ENCODE measurements at regions not wholly inside any gene's neighbourhood (a gene's known extent, or its start where the extent isn't known, plus 50 kb on each side); places are given as distances from the start of the nearest gene placed in this dataset.

GRCh38 chr18:47758000-47758399, 172.5 kb downstream of the SMAD2 start:
- no peak for DNase-seq (ENCODE audit: low read depth)

GRCh38 chr18:47756364-47757016, 174.0 kb downstream of the SMAD2 start:
- peak; percentile 45 for DNase-seq (ENCODE audit: low read depth)

- DNase-seq (ENCODE audit: low read depth), result no peak
Measured at GRCh38 chr18:47755102-47755456, 175.4 kb downstream of the SMAD2 start.

- peak; percentile 50 for DNase-seq (ENCODE audit: low read depth)
Measured at GRCh38 chr18:47754311-47755101, 176.0 kb downstream of the SMAD2 start.

GRCh38 chr18:47752796-47753645, 177.4 kb downstream of the SMAD2 start:
- no peak for DNase-seq (ENCODE audit: low read depth)

GRCh38 chr18:47750889-47751423, 179.5 kb downstream of the SMAD2 start:
- DNase-seq (ENCODE audit: low read depth), result no peak

GRCh38 chr18:47749600-47749973, 180.9 kb downstream of the SMAD2 start:
- DNase-seq (ENCODE audit: low read depth), result no peak

GRCh38 chr18:47748847-47749599, 181.4 kb downstream of the SMAD2 start:
- DNase-seq (ENCODE audit: low read depth), result peak; percentile 61

GRCh38 chr18:47748093-47748796, 182.2 kb downstream of the SMAD2 start:
- DNase-seq (ENCODE audit: low read depth), result no peak

- no peak for DNase-seq (ENCODE audit: low read depth)
Measured at GRCh38 chr18:47747260-47747795, 183.1 kb downstream of the SMAD2 start.

GRCh38 chr18:47746615-47747014, 183.8 kb downstream of the SMAD2 start:
- DNase-seq (ENCODE audit: low read depth), result no peak

GRCh38 chr18:47745227-47745626, 185.2 kb downstream of the SMAD2 start:
- DNase-seq (ENCODE audit: low read depth), result no peak

GRCh38 chr18:47737956-47738355, 192.5 kb downstream of the SMAD2 start:
- no peak for DNase-seq (ENCODE audit: low read depth)

- DNase-seq (ENCODE audit: low read depth), result no peak
Measured at GRCh38 chr18:47737198-47737830, 193.1 kb downstream of the SMAD2 start.

- no peak for DNase-seq (ENCODE audit: low read depth)
Measured at GRCh38 chr18:47736376-47737140, 193.9 kb downstream of the SMAD2 start.

- DNase-seq (ENCODE audit: low read depth), result no peak
Measured at GRCh38 chr18:47735041-47735702, 195.3 kb downstream of the SMAD2 start.

GRCh38 chr18:47731276-47731675, 199.2 kb downstream of the SMAD2 start:
- no peak for DNase-seq (ENCODE audit: low read depth)

- peak; percentile 75 for DNase-seq (ENCODE audit: low read depth)
Measured at GRCh38 chr18:47730795-47731194, 199.7 kb downstream of the SMAD2 start.
